Common myeloid progenitor, CD34-positive (primary cell): ENCODE measurements at regions not wholly inside any gene's neighbourhood (a gene's known extent, or its start where the extent isn't known, plus 50 kb on each side); places are given as distances from the start of the nearest gene placed in this dataset.

Experiments used
- CTCF ChIA-PET: fragments of 350-600 bp; sonication (Branson Sonifier 250); formaldehyde crosslinking; loops from one replicate; lab custom pipeline; 2021; ENCODE audit warnings: antibody characterized with exemption; lab: Charles Lee
- POLR2A ChIA-PET: fragments of 350-600 bp; sonication (Branson Sonifier 250); formaldehyde crosslinking; loops from one replicate; lab custom pipeline; 2021; ENCODE audit warnings: antibody characterized with exemption; lab: Charles Lee
- DNase-seq, 3 donors: peaks; one replicate each; pipeline versions ENCODE4 v3.0.0 to v3.0.0-alpha.2; 2013
- H3K27ac ChIP-seq, 2 experiments: 1 replicate in 1 of 2; 2 replicates in 1 of 2; pipeline ENCODE4 v1.7.0; 2013; ENCODE audit warnings: inconsistent platforms in 2 of 2, low read length in 2 of 2, mild to moderate bottlenecking in 2 of 2, low read depth in 1 of 2, moderate library complexity in 1 of 2; ENCODE audit not compliant: severe bottlenecking in 2 of 2, insufficient read depth in 1 of 2, poor library complexity in 1 of 2
- H3K27me3 ChIP-seq, 5 experiments: replicated peaks in 2 of 5; 1 replicate in 3 of 5; 2 replicates in 2 of 5; pipeline versions ENCODE4 v1.6.1 to v1.7.0; 2013; ENCODE audit warnings: low read length in 4 of 5, mild to moderate bottlenecking in 2 of 5, moderate library complexity in 2 of 5, inconsistent platforms in 1 of 5; ENCODE audit not compliant: insufficient read depth in 5 of 5, control insufficient read depth in 4 of 5
- H3K36me3 ChIP-seq, 4 experiments: 1 replicate in 2 of 4; 2 replicates in 2 of 4; pipeline versions ENCODE4 v1.6.1 to v1.7.0; 2013; ENCODE audit warnings: low read length in 3 of 4, control low read depth in 1 of 4, mild to moderate bottlenecking in 1 of 4; ENCODE audit not compliant: control insufficient read depth in 4 of 4, insufficient read depth in 4 of 4
- H3K4me1 ChIP-seq, 4 experiments: 1 replicate in 3 of 4; 2 replicates in 1 of 4; pipeline versions ENCODE4 v1.6.1 to v1.7.1; 2013; ENCODE audit warnings: low read length in 3 of 4, mild to moderate bottlenecking in 3 of 4, control low read depth in 1 of 4, inconsistent platforms in 1 of 4, moderate library complexity in 1 of 4; ENCODE audit not compliant: control insufficient read depth in 4 of 4, insufficient read depth in 4 of 4; ENCODE audit errors: control extremely low read depth in 1 of 4
- H3K4me3 ChIP-seq, 7 experiments: 1 replicate in 4 of 7; 2 replicates in 3 of 7; pipeline versions ENCODE4 v1.5.1 to v1.7.0; 2013; ENCODE audit warnings: mild to moderate bottlenecking in 7 of 7, low read length in 6 of 7, moderate library complexity in 6 of 7, inconsistent platforms in 2 of 7, low read depth in 2 of 7, control low read depth in 1 of 7; ENCODE audit not compliant: insufficient read depth in 4 of 7, control insufficient read depth in 1 of 7; ENCODE audit errors: extremely low read depth in 1 of 7
- H3K9me3 ChIP-seq, 5 experiments: 1 replicate in 4 of 5; 2 replicates in 1 of 5; pipeline versions ENCODE4 v1.6.1 to v1.7.1; 2013; ENCODE audit warnings: low read length in 4 of 5, mild to moderate bottlenecking in 2 of 5, inconsistent platforms in 1 of 5, low read depth in 1 of 5, moderate library complexity in 1 of 5; ENCODE audit not compliant: control insufficient read depth in 4 of 5, insufficient read depth in 2 of 5; ENCODE audit errors: control extremely low read depth in 1 of 5
- WGBS: methylation state at CpG from one replicate; pipeline ENCODE4 v1.1.5; 2013; ENCODE audit not compliant: insufficient coverage; 5-methylcytosine and 5-hydroxymethylcytosine counted together

DNA sequence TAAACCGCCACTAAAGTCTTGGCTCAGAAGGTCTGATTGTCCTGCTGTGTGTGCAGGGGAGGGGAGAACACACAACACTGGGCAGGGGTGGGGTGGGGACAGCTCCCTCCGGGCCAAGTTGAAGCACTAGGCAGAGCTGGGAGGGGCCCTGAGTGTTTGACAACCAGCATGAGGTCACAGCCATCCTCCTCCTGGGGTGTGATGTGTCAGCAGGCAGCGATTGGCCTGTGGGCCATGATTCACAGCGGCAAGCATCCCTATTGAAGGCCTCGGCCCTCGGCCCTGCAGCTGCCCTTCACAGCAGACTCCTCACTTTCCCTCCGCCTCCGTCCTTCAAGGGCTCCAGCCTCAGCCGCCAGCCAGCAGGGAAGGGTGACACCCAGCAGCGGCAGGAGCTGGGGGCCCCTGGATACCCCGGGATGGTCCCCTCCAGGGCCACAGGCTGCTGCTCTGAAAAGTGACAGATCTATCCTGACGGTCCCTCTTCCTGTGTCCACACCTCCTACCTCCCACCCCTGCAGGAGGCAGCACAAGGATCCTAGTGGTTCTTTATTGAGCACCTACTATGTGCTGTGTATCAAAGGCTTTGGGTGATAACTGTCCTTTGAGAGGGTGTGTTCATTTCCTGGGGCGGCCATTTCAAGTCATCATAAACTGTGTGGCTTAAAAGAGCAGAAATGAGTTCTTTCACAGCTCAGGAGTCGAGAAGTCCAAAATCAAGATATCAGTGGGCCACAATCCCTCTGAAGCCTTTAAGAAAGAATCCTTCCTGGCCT lies 66.0 kb upstream of the SLC25A33 start:
- H3K36me3 ChIP-seq = no peaks in the 10 kb centered on the region
- DNase-seq = no peak
- H3K27ac ChIP-seq = no peak overlapping the region
- no peaks in the 10 kb centered on the region for H3K9me3 ChIP-seq
- WGBS = 82% methylated on average over 8 of the region's 14 CpGs
- no peak overlapping the region for H3K4me3 ChIP-seq
- ChIA-PET POLR2A (interaction anchor here (0.6 kb wide), 1 partner anchor 9 kb away, joined by 3 read pairs; no protein-coding TSS in a partner anchor), CTCF (interaction anchor here (1.3 to 2.3 kb wide), 6 partner anchors 17 to 221 kb away, joined by 3 to 8 read pairs (median 4); no protein-coding TSS in a partner anchor)
- peaks cover 0 to 7% (median 2%) of the 10 kb centered on the region in 5 experiments for H3K27me3 ChIP-seq
- H3K4me1 ChIP-seq = no peaks in the 10 kb centered on the region

DNA sequence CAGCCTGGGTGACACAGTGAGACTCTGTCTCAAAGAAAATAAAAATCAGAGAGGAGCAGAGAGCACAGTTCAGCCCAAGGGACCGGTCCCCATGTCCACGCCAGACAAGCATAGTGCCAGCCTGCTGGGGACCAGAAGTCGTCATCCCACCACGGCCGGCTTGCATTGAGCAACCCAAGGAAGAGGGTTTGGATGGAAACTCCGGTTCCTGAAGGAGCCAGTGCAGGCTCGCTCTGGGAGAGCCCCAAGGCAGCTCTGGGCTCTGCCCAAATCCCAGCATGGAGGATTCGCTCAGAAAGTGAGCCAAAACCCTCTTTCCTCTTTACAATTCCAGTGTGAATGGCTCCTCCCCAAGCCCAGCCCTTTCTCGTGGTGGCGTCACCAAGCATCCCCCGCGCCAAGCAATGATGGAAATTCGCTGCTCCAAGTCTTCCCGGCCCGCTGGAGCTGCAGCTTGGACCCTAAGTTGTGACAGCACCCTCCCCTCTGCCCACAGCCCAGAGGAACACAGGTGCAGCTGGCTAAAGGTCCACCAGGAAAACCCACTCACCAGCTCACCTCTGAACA lies 64.1 kb upstream of the SLC25A33 start:
- Histone ChIP-seq H3K27ac (no peak overlapping the region), H3K4me3 (no peak overlapping the region), H3K36me3 (no peaks in the 10 kb centered on the region), H3K27me3 (peaks cover 0 to 7% (median 2%) of the 10 kb centered on the region in 5 experiments), H3K9me3 (no peaks in the 10 kb centered on the region), H3K4me1 (no peaks in the 10 kb centered on the region)
- DNase-seq = no peak
- ChIA-PET POLR2A (no interaction called here), CTCF (interaction anchor here (1.0 to 1.9 kb wide), 3 partner anchors 8 to 21 kb away, joined by 3 to 8 read pairs (median 4); no protein-coding TSS in a partner anchor)
- WGBS = 90% methylated on average over 12 of the region's 15 CpGs

DNA sequence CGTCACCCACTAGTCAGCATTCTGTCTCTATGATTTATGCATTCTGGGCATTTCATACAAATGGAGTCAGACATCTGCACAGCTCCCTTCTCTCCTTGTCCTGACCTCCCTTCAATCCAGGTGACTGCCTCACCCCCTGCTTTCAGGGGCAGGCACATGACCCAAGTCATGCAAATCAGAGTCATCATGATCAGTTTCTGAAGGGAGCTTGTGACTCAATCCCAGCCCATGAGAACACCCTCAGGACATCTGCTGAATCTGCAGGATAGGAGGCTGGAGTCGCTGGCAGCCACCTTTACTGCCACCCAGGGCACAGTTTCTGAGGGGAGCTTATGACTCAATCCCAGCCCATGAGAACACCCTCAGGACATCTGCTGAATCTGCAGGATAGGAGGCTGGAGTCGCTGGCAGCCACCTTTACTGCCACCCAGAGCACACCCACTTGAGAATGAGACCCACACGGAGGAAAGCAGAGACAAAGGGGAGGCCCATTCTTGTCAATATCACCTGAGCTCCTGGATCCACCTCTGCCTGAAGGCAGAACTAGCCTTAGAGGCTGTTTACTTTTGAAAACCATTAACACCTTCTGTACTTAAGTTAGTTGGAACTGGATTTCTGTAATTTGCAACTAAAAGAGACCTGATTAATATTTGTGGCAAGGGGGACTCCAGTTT lies 62.3 kb upstream of the SLC25A33 start:
- Histone ChIP-seq H3K36me3 (no peaks in the 10 kb centered on the region), H3K27me3 (peaks cover 0 to 7% (median 0%) of the 10 kb centered on the region in 5 experiments), H3K4me1 (no peaks in the 10 kb centered on the region), H3K9me3 (no peaks in the 10 kb centered on the region), H3K27ac (no peak overlapping the region), H3K4me3 (no peak overlapping the region)
- ChIA-PET CTCF (interaction anchor here (1.3 kb wide), 1 partner anchor 14 kb away, joined by 3 read pairs; no protein-coding TSS in a partner anchor), POLR2A (no interaction called here)
- 83% methylated on average over 3 of the region's 4 CpGs for WGBS
- no peak for DNase-seq

DNA sequence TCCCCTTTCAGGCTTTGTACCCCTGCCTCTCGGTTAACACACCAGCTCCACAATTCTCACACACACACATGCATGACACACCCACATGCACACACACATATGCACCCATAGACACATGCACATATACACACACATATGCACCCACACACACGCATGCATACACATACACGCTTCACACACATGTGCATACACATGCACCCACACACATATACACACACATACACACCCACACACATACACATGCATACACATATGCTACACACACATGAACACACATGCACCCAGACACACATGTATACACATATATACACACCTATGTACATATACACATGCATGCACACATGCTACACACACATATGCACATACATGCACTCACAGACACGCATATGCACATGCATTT lies 61.7 kb upstream of the SLC25A33 start:
- no peak overlapping the region for H3K4me3 ChIP-seq
- no peaks in the 10 kb centered on the region for H3K9me3 ChIP-seq
- CTCF ChIA-PET = interaction anchor here (1.3 kb wide), 1 partner anchor 14 kb away, joined by 3 read pairs; no protein-coding TSS in a partner anchor

DNA sequence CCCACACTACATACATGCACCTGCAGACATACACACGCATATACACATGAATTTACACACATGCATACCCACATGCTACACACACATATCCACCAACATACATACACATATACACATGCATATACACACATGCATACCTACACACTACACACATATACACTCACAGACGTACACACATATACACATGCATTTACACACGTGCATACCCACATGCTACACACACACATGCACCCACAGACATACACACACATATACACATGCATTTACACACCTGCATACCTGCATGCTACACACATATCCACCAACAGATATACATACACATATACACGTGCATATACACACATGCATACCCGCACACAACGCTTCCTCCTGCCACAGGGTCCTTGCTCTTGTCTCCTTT lies 61.2 kb upstream of the SLC25A33 start:
- Histone ChIP-seq H3K9me3 (no peaks in the 10 kb centered on the region), H3K4me1 (no peaks in the 10 kb centered on the region), H3K27ac (no peak overlapping the region), H3K27me3 (peaks cover 0 to 7% (median 0%) of the 10 kb centered on the region in 5 experiments), H3K4me3 (no peak overlapping the region), H3K36me3 (no peaks in the 10 kb centered on the region)
- 99% methylated on average over 6 of the region's 6 CpGs for WGBS
- POLR2A ChIA-PET = no interaction called here
- CTCF ChIA-PET = no interaction called here
- DNase-seq = no peak

More for the DNA sequence above, 61.7 kb upstream of the SLC25A33 start:
- Histone ChIP-seq H3K27me3 (peaks cover 0 to 7% (median 0%) of the 10 kb centered on the region in 5 experiments), H3K4me1 (no peaks in the 10 kb centered on the region), H3K36me3 (no peaks in the 10 kb centered on the region), H3K27ac (no peak overlapping the region)
- DNase-seq = no peak
- WGBS = 100% methylated on average over 2 of the region's 4 CpGs
- POLR2A ChIA-PET = no interaction called here

DNA sequence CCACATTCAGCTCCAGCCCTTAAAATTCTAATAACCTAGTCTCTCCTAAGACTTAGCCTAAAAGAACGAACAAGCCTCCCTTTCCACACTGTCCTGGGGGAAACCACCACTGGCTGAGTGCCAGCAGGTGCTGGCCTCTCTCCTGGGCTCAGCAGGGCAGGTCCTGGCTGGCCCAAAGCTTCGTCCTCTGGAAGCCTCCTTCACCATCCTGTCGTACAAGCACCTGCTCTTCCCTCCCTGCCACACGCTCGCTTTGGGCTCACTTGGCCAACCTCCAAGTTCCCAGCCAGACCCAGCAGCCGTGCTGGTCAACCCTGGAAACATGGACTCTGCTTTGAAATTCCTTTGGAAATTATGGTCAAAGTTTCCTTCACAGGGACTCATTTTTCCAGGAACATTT lies 58.2 kb upstream of the SLC25A33 start:
- DNase-seq = no peak
- no peak overlapping the region for H3K27ac ChIP-seq
- no peaks in the 10 kb centered on the region for H3K4me1 ChIP-seq
- WGBS = 100% methylated on average over 5 of the region's 6 CpGs
- no peak overlapping the region for H3K4me3 ChIP-seq
- CTCF ChIA-PET = interaction anchor here (0.9 to 1.7 kb wide), 3 partner anchors 10 to 14 kb away, joined by 3 to 6 read pairs (median 4); no protein-coding TSS in a partner anchor
- POLR2A ChIA-PET = no interaction called here
- H3K36me3 ChIP-seq = no peaks in the 10 kb centered on the region
- H3K27me3 ChIP-seq = peaks cover 0 to 7% (median 0%) of the 10 kb centered on the region in 5 experiments
- no peaks in the 10 kb centered on the region for H3K9me3 ChIP-seq
